Nucleus accumbens (tissue), 56 donors: ENCODE measurements at regions not wholly inside any gene's neighbourhood (a gene's known extent, or its start where the extent isn't known, plus 50 kb on each side); places are given as distances from the start of the nearest gene placed in this dataset.
"Not testable (repeated sequence)": the region's sequence is repeated elsewhere in the genome, so short reads cannot be mapped to it uniquely, and the experiment has no call there.

Experiments used
- DNase-seq, 56 donors: peaks; one replicate each; lab custom pipeline; 2025; lab: John Stamatoyannopoulos, UW

GRCh38 chr16:88128556-88128955, 177.3 kb downstream of the BANP start:
- DNase-seq, result no peak

- DNase-seq, result not testable (repeated sequence)
Measured at GRCh38 chr16:88129133-88129532, 177.9 kb downstream of the BANP start.

GRCh38 chr16:88130016-88130415, 178.8 kb downstream of the BANP start:
- DNase-seq, result no peak

- DNase-seq, result peak in 1 of 56 donors; percentile 23
Measured at GRCh38 chr16:88130681-88131080, 179.4 kb downstream of the BANP start.

- DNase-seq, result no peak
Measured at GRCh38 chr16:88131256-88131655, 180.0 kb downstream of the BANP start.

GRCh38 chr16:88131966-88132365, 180.7 kb downstream of the BANP start:
- no peak for DNase-seq

GRCh38 chr16:88132836-88133506, 181.7 kb downstream of the BANP start:
- no peak for DNase-seq

GRCh38 chr16:88133507-88133843, 182.2 kb downstream of the BANP start:
- no peak for DNase-seq

- not testable (repeated sequence) for DNase-seq
Measured at GRCh38 chr16:88134172-88134898, 183.1 kb downstream of the BANP start.

- DNase-seq, result not testable (repeated sequence)
Measured at GRCh38 chr16:88134899-88135682, 183.9 kb downstream of the BANP start.

- not testable (repeated sequence) for DNase-seq
Measured at GRCh38 chr16:88136211-88136713, 185.0 kb downstream of the BANP start.

- DNase-seq, result not testable (repeated sequence)
Measured at GRCh38 chr16:88136939-88137338, 185.7 kb downstream of the BANP start.

- DNase-seq, result not testable (repeated sequence)
Measured at GRCh38 chr16:88139141-88139540, 187.9 kb downstream of the BANP start.

GRCh38 chr16:88140195-88140594, 189.0 kb downstream of the BANP start:
- DNase-seq, result not testable (repeated sequence)

GRCh38 chr16:88141580-88141979, 190.3 kb downstream of the BANP start:
- no peak for DNase-seq

GRCh38 chr16:88142056-88142935, 191.1 kb downstream of the BANP start:
- DNase-seq, result not testable (repeated sequence)

- not testable (repeated sequence) for DNase-seq
Measured at GRCh38 chr16:88143122-88144027, 192.1 kb downstream of the BANP start.

- no peak for DNase-seq
Measured at GRCh38 chr16:88144028-88144511, 192.8 kb downstream of the BANP start.

- DNase-seq, result not testable (repeated sequence)
Measured at GRCh38 chr16:88145376-88145775, 194.1 kb downstream of the BANP start.
